GM12865 (cell line): ENCODE measurements at regions not wholly inside any gene's neighbourhood (a gene's known extent, or its start where the extent isn't known, plus 50 kb on each side); places are given as distances from the start of the nearest gene placed in this dataset.

ENCODE experiments used
- DNase-seq: peaks from one replicate; pipeline ENCODE4 v3.0.0; 2010; ENCODE audit warnings: low read depth
- H3K4me3 ChIP-seq: 2 replicates; pipeline ENCODE4 v1.5.1; 2011; ENCODE audit warnings: mild to moderate bottlenecking, low read depth, low read length, control low read depth
- CTCF ChIP-seq: IDR thresholded peaks from 2 replicates; pipeline ENCODE4 v1.5.1; 2011; ENCODE audit warnings: low read length, control low read depth, low read depth, inconsistent platforms; ENCODE audit not compliant: insufficient read depth; ENCODE audit errors: missing control alignments

GRCh38 chr4:30822911-30823551 lies 102.9 kb downstream of the PCDH7 start:
- TF ChIP-seq CTCF, result no peak
- no peak overlapping the region for H3K4me3 ChIP-seq
- no peak for DNase-seq

- H3K4me3 ChIP-seq, result no peak overlapping the region
- no peak for DNase-seq
- TF ChIP-seq CTCF, result no peak
Observed at GRCh38 chr4:30825008-30825770, 105.0 kb downstream of the PCDH7 start.

GRCh38 chr4:30828264-30828926 lies 108.2 kb downstream of the PCDH7 start:
- no peak for TF ChIP-seq CTCF

GRCh38 chr4:30832639-30833038 lies 112.5 kb downstream of the PCDH7 start:
- DNase-seq, result no peak
- TF ChIP-seq CTCF, result no peak
- no peak overlapping the region for H3K4me3 ChIP-seq

More at GRCh38 chr4:30828264-30828926, 108.2 kb downstream of the PCDH7 start:
- H3K4me3 ChIP-seq, result no peak overlapping the region
- DNase-seq, result no peak

GRCh38 chr4:30833206-30833605 lies 113.0 kb downstream of the PCDH7 start:
- DNase-seq, result no peak
- no peak overlapping the region for H3K4me3 ChIP-seq
- TF ChIP-seq CTCF, result no peak

GRCh38 chr4:30835044-30835443 lies 114.9 kb downstream of the PCDH7 start:
- no peak for TF ChIP-seq CTCF

More at GRCh38 chr4:30835044-30835443, 114.9 kb downstream of the PCDH7 start:
- no peak for DNase-seq
- no peak overlapping the region for H3K4me3 ChIP-seq
